ENCODE measurements at regions not wholly inside any gene's neighbourhood (a gene's known extent, or its start where the extent isn't known, plus 50 kb on each side); places are given as distances from the start of the nearest gene placed in this dataset.

DNA sequence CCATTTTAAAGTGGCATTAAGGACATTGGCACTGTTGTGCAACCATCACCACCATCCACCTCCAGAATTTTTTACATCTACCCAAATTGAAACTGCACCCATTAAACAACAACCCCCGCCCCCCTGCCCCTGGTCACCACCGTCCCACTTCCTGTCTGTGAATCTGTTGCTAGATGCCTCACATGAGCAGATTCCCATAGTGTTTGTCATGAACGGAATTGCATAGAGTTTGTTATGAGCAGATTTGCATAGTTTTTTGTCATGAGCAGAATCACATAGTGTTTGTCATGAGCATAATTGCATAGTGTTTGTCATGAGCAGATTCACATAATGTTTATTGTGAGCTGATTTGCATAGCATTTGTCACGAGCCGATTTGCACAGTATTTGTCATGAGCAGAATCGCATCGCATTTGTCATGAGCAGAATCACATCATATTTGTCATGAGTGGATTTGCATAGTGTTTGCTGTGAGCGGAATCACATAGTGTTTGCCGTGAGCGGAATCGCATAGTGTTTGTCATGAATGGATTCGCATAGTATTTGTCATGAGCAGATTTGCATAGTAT is 54.0 kb upstream of the GTF3A start:
- no peak for DNase-seq

DNA sequence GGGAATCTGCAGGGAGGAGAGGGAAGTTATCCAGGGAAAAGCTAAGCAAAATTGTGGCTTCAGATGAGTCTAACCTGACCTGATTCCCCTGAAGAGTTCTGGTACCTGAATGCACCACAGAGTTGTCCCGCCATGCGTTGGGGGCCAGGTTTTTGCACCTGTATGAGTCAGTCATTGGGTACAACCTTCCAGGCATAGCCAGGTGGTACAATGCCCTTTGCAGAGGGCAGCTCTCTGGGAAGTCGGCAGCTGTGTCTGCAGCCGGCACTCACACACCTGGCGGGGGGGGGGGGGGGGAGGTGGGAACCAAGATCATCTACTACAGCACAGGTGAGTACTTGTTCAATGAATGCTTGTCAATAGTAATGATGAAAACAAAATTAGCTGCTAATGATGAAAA is 52.5 kb upstream of the GTF3A start:
- no peak for DNase-seq

DNA sequence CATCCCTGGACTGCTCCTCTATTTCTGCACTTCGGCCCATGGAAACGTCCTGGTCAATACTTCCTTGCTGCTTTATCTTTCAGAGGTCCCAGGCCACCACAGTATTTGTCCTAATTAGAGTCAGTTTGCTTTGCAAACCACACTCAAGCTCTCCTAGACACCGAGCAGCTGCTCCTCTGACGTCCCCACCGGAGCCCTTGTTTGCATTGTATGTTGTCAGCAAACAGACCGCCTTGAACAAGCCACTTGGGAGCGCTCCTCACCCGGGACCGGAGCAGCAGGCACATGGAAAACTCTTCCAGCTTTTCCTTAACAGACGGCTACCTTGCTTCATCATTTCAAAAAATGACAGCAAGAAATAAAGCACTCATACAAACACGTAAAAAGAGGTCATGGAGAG is 51.5 kb upstream of the GTF3A start:
- DNase-seq = no peak

DNA sequence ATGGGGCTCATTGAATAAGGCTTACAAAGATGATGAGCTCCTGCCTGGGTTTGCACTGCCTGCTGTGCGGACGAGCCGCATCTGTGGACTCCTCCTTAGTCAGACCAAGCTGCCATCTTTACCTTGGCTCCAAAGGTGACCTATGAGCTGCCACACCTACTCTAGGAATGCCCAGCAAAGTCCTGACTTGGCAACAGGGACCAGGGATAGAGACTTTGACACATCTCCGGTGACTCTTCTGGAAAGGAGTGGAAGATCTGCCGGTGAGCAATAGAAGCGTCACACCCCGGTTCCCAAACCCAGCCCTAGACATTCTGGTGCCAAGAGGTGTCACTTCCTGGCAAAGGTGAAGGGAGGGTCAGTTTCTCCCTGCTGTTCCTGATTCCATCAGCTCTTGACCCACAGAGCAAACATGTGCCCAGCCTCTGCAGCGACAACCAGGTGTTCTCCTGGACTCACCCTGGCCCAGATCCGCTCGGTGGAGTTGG is 50.2 kb upstream of the GTF3A start:
- no peak for DNase-seq
